GM12878 (cell line): ENCODE measurements at regions not wholly inside any gene's neighbourhood (a gene's known extent, or its start where the extent isn't known, plus 50 kb on each side); places are given as distances from the start of the nearest gene placed in this dataset.

ENCODE experiments used
- CTCF ChIP-seq, 3 experiments: IDR thresholded peaks in 2 of 3; conservative IDR thresholded peaks in 1 of 3; 2 replicates each; pipeline ENCODE4 v1.5.1; 2011; ENCODE audit warnings: low read depth in 3 of 3, low read length in 3 of 3, mild to moderate bottlenecking in 3 of 3, control low read depth in 2 of 3, moderate library complexity in 2 of 3, inconsistent platforms in 1 of 3, mixed read lengths in 1 of 3; ENCODE audit not compliant: control insufficient read depth in 2 of 3, insufficient read depth in 1 of 3; ENCODE audit errors: extremely low read depth in 1 of 3
- ESRRA ChIP-seq: IDR thresholded peaks from 2 replicates; pipeline ENCODE4 v1.6.1; 2012; ENCODE audit warnings: mild to moderate bottlenecking, low read length, improper control_type of control experiment
- EZH2 ChIP-seq: IDR thresholded peaks from 2 replicates; pipeline ENCODE4 v1.6.1; 2012; ENCODE audit warnings: low read depth, mild to moderate bottlenecking, control low read depth, inconsistent platforms, low read length, borderline replicate concordance; ENCODE audit not compliant: control insufficient read depth
- JUNB ChIP-seq: IDR thresholded peaks from 2 replicates; pipeline ENCODE4 v1.6.1; 2016; ENCODE audit warnings: antibody characterized with exemption, mild to moderate bottlenecking
- KDM1A ChIP-seq: fragments of 200-600 bp; sonication (generic); IDR thresholded peaks from 2 replicates; pipeline ENCODE4 v1.6.1; 2016; ENCODE audit warnings: borderline replicate concordance
- NFXL1 ChIP-seq: fragments of 450-650 bp; IDR thresholded peaks from 2 replicates; pipeline ENCODE4 v1.6.1; 2017; ENCODE audit warnings: antibody characterized with exemption, mild to moderate bottlenecking, borderline replicate concordance
- POLR2AphosphoS5 ChIP-seq: IDR thresholded peaks from 2 replicates; pipeline ENCODE4 v1.6.1; 2011; ENCODE audit warnings: mild to moderate bottlenecking, low read length, inconsistent platforms
- RAD51 ChIP-seq: fragments of 450-650 bp; IDR thresholded peaks from 2 replicates; pipeline ENCODE4 v1.6.1; 2016; ENCODE audit warnings: moderate library complexity, mild to moderate bottlenecking, inconsistent platforms
- SMARCA5 ChIP-seq: fragments of 450-650 bp; IDR thresholded peaks from 2 replicates; pipeline ENCODE4 v1.6.1; 2017; ENCODE audit warnings: mild to moderate bottlenecking
- STAT1 ChIP-seq: fragments of 450-650 bp; conservative IDR thresholded peaks from 2 replicates; pipeline ENCODE4 v1.6.1; 2014; ENCODE audit warnings: antibody characterized with exemption, mild to moderate bottlenecking
- SUZ12 ChIP-seq: fragments of 200-600 bp; sonication (generic); IDR thresholded peaks from one replicate; pipeline ENCODE4 v1.6.1; 2018; ENCODE audit warnings: antibody characterized with exemption, mild to moderate bottlenecking; ENCODE audit not compliant: unreplicated experiment
- TF ChIP-seq, protein P1 (sequence below): IDR thresholded peaks from 2 replicates; pipeline ENCODE4 v1.6.1; 2011; ENCODE audit warnings: borderline replicate concordance, low read depth, mild to moderate bottlenecking, moderate library complexity, low read length; ENCODE audit not compliant: insufficient read depth, poor library complexity, severe bottlenecking

DNA sequence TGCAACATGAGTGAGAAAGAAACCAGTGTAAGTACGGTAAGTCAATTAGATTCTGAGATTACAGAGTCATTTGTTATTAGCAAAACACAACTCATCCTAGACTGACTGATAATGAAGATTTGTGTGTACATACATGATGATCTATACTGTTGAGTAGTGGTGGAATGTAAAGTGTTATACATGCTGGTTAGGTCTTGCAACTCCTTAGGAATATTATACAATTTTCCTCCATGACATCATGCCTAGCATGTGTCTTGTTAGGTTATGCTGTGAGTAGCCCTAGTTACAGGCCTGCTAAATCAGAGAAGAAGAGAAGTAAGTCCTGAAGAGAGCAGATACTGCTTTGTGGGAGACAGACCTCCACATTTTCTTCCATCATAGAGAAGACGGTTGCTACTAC lies 880.6 kb downstream of the LUZP2 start:
- TF ChIP-seq CTCF (IDR thresholded peaks at IDR 0.05 in 2 of 3, conservative IDR thresholded peaks at IDR 0.05 in 1 of 3; ENCODE audit: control insufficient read depth in 2 of 3, extremely low read depth in 1 of 3, insufficient read depth in 1 of 3, low read depth in 3 of 3, low read length in 3 of 3) (no peak), KDM1A (no peak), ESRRA (no peak), SUZ12 (no peak), JUNB (no peak), NFXL1 (no peak), SMARCA5 (no peak), STAT1 (no peak), POLR2AphosphoS5 (no peak), EZH2 (no peak), RAD51 (no peak)
- TF ChIP-seq, protein P1, sequence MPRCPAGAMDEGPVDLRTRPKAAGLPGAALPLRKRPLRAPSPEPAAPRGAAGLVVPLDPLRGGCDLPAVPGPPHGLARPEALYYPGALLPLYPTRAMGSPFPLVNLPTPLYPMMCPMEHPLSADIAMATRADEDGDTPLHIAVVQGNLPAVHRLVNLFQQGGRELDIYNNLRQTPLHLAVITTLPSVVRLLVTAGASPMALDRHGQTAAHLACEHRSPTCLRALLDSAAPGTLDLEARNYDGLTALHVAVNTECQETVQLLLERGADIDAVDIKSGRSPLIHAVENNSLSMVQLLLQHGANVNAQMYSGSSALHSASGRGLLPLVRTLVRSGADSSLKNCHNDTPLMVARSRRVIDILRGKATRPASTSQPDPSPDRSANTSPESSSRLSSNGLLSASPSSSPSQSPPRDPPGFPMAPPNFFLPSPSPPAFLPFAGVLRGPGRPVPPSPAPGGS, result no peak
